ENCODE measurements at regions not wholly inside any gene's neighbourhood (a gene's known extent, or its start where the extent isn't known, plus 50 kb on each side); places are given as distances from the start of the nearest gene placed in this dataset.

DNA sequence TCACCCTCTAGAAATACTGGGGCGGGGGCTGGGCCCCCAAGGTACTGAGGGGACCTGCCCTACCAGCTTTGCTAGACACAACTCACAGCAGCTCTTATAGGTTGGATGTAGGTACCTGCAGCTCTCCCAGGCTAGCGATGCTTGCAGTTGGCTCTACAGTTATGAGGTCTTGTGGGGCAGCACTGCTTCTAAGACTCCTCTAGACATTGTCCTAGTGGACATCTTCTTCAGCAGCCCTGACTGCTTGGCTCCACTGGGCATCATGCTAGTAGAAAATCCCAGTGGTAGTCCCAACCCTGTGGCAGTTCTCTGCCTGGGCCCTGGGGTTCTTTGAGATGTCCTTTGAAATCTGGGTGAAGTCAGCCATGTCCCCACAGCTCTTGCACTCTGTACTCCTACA lies 419.3 kb upstream of the SEL1L start:
- no peak for TF ChIP-seq SIN3A (IDR thresholded peaks at IDR 0.05; ENCODE audit: borderline replicate concordance, insufficient read depth, low read length)
- TF ChIP-seq, protein P1, sequence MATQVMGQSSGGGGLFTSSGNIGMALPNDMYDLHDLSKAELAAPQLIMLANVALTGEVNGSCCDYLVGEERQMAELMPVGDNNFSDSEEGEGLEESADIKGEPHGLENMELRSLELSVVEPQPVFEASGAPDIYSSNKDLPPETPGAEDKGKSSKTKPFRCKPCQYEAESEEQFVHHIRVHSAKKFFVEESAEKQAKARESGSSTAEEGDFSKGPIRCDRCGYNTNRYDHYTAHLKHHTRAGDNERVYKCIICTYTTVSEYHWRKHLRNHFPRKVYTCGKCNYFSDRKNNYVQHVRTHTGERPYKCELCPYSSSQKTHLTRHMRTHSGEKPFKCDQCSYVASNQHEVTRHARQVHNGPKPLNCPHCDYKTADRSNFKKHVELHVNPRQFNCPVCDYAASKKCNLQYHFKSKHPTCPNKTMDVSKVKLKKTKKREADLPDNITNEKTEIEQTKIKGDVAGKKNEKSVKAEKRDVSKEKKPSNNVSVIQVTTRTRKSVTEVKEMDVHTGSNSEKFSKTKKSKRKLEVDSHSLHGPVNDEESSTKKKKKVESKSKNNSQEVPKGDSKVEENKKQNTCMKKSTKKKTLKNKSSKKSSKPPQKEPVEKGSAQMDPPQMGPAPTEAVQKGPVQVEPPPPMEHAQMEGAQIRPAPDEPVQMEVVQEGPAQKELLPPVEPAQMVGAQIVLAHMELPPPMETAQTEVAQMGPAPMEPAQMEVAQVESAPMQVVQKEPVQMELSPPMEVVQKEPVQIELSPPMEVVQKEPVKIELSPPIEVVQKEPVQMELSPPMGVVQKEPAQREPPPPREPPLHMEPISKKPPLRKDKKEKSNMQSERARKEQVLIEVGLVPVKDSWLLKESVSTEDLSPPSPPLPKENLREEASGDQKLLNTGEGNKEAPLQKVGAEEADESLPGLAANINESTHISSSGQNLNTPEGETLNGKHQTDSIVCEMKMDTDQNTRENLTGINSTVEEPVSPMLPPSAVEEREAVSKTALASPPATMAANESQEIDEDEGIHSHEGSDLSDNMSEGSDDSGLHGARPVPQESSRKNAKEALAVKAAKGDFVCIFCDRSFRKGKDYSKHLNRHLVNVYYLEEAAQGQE (IDR thresholded peaks at IDR 0.05; ENCODE audit: insufficient read depth in 1 of 2, low read depth in 2 of 2, low read length in 2 of 2): no peak
- no peak for TF ChIP-seq TAF1 (IDR thresholded peaks at IDR 0.05; ENCODE audit: borderline replicate concordance, insufficient read depth, low read length)
- no peak for TF ChIP-seq POLR2AphosphoS5 (IDR thresholded peaks at IDR 0.05; ENCODE audit: low read depth, low read length)
- no peak for TF ChIP-seq FOXP2 (optimal IDR thresholded peaks at IDR 0.05; ENCODE audit: borderline replicate concordance, extremely low read depth, extremely low read length, insufficient read depth)

DNA sequence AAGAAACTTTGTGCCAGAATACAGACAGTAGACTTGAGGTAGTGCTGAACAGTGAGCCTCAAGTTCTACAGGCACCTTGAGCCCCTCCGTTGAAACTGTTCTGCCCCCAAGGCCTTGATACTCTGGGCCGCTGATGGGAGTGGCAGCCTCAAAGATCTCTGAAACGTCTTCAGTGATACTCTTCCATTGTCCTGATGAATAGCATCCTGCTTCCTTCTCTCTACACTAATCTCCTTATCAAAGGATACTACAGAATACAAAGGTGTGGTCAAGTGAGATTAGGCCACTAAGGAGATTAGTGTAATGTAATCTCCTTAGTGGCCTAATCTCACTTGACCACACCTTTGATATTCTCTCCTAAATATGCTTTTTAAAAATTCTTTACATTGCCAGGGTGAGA lies 419.8 kb upstream of the SEL1L start:
- no peak for TF ChIP-seq TAF1 (IDR thresholded peaks at IDR 0.05; ENCODE audit: borderline replicate concordance, insufficient read depth, low read length)
- no peak for TF ChIP-seq SIN3A (IDR thresholded peaks at IDR 0.05; ENCODE audit: borderline replicate concordance, insufficient read depth, low read length)
- no peak for TF ChIP-seq FOXP2 (optimal IDR thresholded peaks at IDR 0.05; ENCODE audit: borderline replicate concordance, extremely low read depth, extremely low read length, insufficient read depth)
- no peak for TF ChIP-seq POLR2AphosphoS5 (IDR thresholded peaks at IDR 0.05; ENCODE audit: low read depth, low read length)
- TF ChIP-seq, protein P1 (IDR thresholded peaks at IDR 0.05; ENCODE audit: insufficient read depth in 1 of 2, low read depth in 2 of 2, low read length in 2 of 2): no peak

DNA sequence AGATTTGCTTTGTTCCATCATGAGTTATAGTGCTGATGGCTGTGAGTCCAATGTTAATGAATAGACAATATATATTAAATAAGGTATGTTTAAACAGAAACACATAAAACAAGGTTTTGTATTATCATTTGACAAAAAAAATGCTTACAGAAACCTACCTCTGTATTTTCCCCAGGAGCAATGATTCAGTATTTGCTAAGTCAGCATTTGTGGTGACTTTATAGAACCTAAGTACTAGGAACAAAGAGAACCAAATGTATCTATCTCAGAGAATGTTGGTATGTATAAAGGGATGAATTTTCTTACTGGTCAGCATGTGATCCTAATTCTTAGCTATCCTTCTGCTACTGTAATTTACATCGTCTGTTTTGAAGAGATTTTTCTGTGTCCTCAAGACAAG lies 421.5 kb upstream of the SEL1L start:
- TF ChIP-seq TAF1 (IDR thresholded peaks at IDR 0.05; ENCODE audit: borderline replicate concordance, insufficient read depth, low read length): no peak
- TF ChIP-seq FOXP2 (optimal IDR thresholded peaks at IDR 0.05; ENCODE audit: borderline replicate concordance, extremely low read depth, extremely low read length, insufficient read depth): no peak
- TF ChIP-seq SIN3A (IDR thresholded peaks at IDR 0.05; ENCODE audit: borderline replicate concordance, insufficient read depth, low read length): no peak
- TF ChIP-seq, protein P1 (IDR thresholded peaks at IDR 0.05; ENCODE audit: insufficient read depth in 1 of 2, low read depth in 2 of 2, low read length in 2 of 2): no peak

DNA sequence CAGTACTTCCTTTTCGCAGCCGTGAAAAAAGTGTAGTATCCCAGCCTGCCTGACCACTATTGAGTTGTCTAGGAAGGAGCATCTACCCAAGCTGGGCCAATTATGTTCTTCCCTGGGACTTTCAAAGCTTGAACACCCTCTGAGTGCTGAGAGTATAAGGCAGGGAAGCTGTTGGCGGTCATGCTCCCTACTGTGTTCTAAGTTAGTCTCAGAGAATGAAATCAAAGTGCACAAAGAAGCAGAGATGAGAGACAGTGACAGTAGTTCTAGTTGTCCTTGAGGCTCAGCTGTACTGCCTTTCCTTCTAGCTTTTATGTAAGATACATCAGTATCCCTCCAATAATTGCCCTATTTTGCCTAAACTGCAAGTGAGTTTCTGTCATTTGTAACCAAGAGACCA lies 427.1 kb upstream of the SEL1L start:
- TF ChIP-seq SIN3A (IDR thresholded peaks at IDR 0.05; ENCODE audit: borderline replicate concordance, insufficient read depth, low read length): no peak
- TF ChIP-seq POLR2AphosphoS5 (IDR thresholded peaks at IDR 0.05; ENCODE audit: low read depth, low read length): no peak
- TF ChIP-seq TAF1 (IDR thresholded peaks at IDR 0.05; ENCODE audit: borderline replicate concordance, insufficient read depth, low read length): no peak
- TF ChIP-seq FOXP2 (optimal IDR thresholded peaks at IDR 0.05; ENCODE audit: borderline replicate concordance, extremely low read depth, extremely low read length, insufficient read depth): no peak
- TF ChIP-seq, protein P1 (IDR thresholded peaks at IDR 0.05; ENCODE audit: insufficient read depth in 1 of 2, low read depth in 2 of 2, low read length in 2 of 2): no peak

DNA sequence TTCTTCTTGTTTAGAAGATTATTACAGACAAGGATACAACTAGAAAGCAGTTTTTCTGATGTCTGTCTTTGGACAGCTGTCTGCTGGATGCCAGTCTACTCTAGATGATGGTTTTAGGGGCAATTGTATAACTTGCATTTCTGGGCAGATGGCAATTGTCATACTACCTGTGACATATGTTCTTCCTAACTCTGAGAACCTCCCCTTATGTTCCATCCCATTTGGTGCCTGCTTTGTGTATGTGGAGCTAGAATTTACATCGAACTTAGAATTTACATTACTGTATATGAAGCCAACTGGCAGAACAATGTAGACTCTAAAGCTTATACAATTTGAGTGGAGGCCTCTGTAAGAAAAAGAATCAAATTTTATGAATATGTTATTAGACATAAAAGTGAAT lies 430.2 kb upstream of the SEL1L start:
- TF ChIP-seq TAF1 (IDR thresholded peaks at IDR 0.05; ENCODE audit: borderline replicate concordance, insufficient read depth, low read length): no peak
- TF ChIP-seq, protein P1 (IDR thresholded peaks at IDR 0.05; ENCODE audit: insufficient read depth in 1 of 2, low read depth in 2 of 2, low read length in 2 of 2): no peak
- no peak for TF ChIP-seq SIN3A (IDR thresholded peaks at IDR 0.05; ENCODE audit: borderline replicate concordance, insufficient read depth, low read length)
- TF ChIP-seq POLR2AphosphoS5 (IDR thresholded peaks at IDR 0.05; ENCODE audit: low read depth, low read length): no peak
- TF ChIP-seq FOXP2 (optimal IDR thresholded peaks at IDR 0.05; ENCODE audit: borderline replicate concordance, extremely low read depth, extremely low read length, insufficient read depth): no peak
